K562 (cell line): ENCODE measurements at regions not wholly inside any gene's neighbourhood (a gene's known extent, or its start where the extent isn't known, plus 50 kb on each side); places are given as distances from the start of the nearest gene placed in this dataset.

Experiments used
- ATAC-seq: fragments of 200-7000 bp; cut with Tn5 transposase; 3 replicates; pipeline ENCODE4 v1.9.1; 2020; ENCODE audit warnings: moderate library complexity
- BruUV-seq: library from RNA; stranded (reverse); fragments of 400-500 nt; replicated peaks from 2 replicates; lab custom pipeline; 2021; lab: Mats Ljungman, UMichigan
- CTCF ChIA-PET: fragments of 300-600 bp; formaldehyde crosslinking; extraction: SDS; loops from one replicate; lab custom pipeline; 2021; ENCODE audit warnings: low intra/inter-chr PET ratio; lab: Yijun Ruan, JAX
- POLR2A ChIA-PET: fragments of 300-600, 350-650 bp; sonication (Branson Sonifier 250); formaldehyde crosslinking; extraction: SDS; loops from one replicate; lab custom pipeline; 2021; ENCODE audit warnings: antibody characterized with exemption, inconsistent platforms; lab: Yijun Ruan, JAX
- DNase-seq, 4 experiments: peaks; one replicate each; pipeline versions ENCODE4 v3.0.0 to v3.0.0-alpha.2; 2011 to 2018; ENCODE audit warnings: low spot score in 3 of 4, mixed read lengths in 3 of 4; ENCODE audit errors: extremely low read depth in 1 of 4
- FAIRE-seq: peaks from 2 replicates; lab custom pipeline; 2011; peaks lifted over from hg19 to GRCh38; lab: Jason Lieb, UNC
- H2AFZ ChIP-seq: 2 replicates; pipeline ENCODE4 v1.6.0; 2011; ENCODE audit warnings: low read depth, low read length, control low read depth, inconsistent platforms
- H3K27ac ChIP-seq: fragments of 200-600 bp; 3 replicates; pipeline ENCODE4 v1.8.0; 2011; ENCODE audit warnings: low read depth, mild to moderate bottlenecking, control low read depth, inconsistent platforms, low read length, moderate library complexity, mixed read lengths; ENCODE audit errors: extremely low read depth
- H3K27me3 ChIP-seq, 2 experiments: fragments of 300-600 bp in 1 of 2; 2 replicates in 1 of 2; 3 replicates in 1 of 2; pipeline versions ENCODE4 v1.6.0 to v1.8.0; 2011; ENCODE audit warnings: inconsistent platforms in 2 of 2, low read length in 2 of 2, mild to moderate bottlenecking in 1 of 2, mixed read lengths in 1 of 2, moderate library complexity in 1 of 2; ENCODE audit not compliant: control insufficient read depth in 2 of 2, insufficient read depth in 2 of 2
- H3K36me3 ChIP-seq: fragments of 300-600 bp; 3 replicates; pipeline ENCODE4 v1.8.0; 2011; ENCODE audit warnings: mild to moderate bottlenecking, low read length, inconsistent platforms; ENCODE audit not compliant: control insufficient read depth, insufficient read depth
- H3K4me1 ChIP-seq, 2 experiments: fragments of 200-600 bp in 1 of 2; replicated peaks in 1 of 2; 2 replicates in 1 of 2; 3 replicates in 1 of 2; pipeline versions ENCODE4 v1.5.1 to v1.8.0; 2011; ENCODE audit warnings: inconsistent platforms in 2 of 2, low read length in 2 of 2, mild to moderate bottlenecking in 1 of 2, mixed read lengths in 1 of 2, moderate library complexity in 1 of 2; ENCODE audit not compliant: control insufficient read depth in 2 of 2, insufficient read depth in 2 of 2
- H3K4me2 ChIP-seq: 2 replicates; pipeline ENCODE4 v1.6.1; 2011; ENCODE audit warnings: low read length, control low read depth, inconsistent platforms, mixed read lengths; ENCODE audit not compliant: insufficient read depth
- H3K4me3 ChIP-seq: fragments of 200-600 bp; sonication (generic), shearing (Covaris generic); 2 replicates; pipeline ENCODE4 v1.5.1; 2016; ENCODE audit warnings: control low read depth, inconsistent platforms
- H3K79me2 ChIP-seq: fragments of 200-600 bp; 3 replicates; pipeline ENCODE4 v1.8.0; 2011; ENCODE audit warnings: low read length, inconsistent platforms; ENCODE audit not compliant: control insufficient read depth, insufficient read depth
- H3K9ac ChIP-seq, 2 experiments: 2 replicates each; pipeline versions ENCODE4 v1.6.0 to v1.6.1; 2011; ENCODE audit warnings: low read depth in 2 of 2, low read length in 2 of 2, control low read depth in 1 of 2, inconsistent platforms in 1 of 2, mild to moderate bottlenecking in 1 of 2, mixed read lengths in 1 of 2; ENCODE audit not compliant: insufficient read depth in 1 of 2
- H3K9me1 ChIP-seq: one replicate; pipeline ENCODE4 v1.6.0; 2011; ENCODE audit warnings: inconsistent platforms, mild to moderate bottlenecking, low read length, moderate library complexity; ENCODE audit not compliant: control insufficient read depth, insufficient read depth
- H3K9me3 ChIP-seq: replicated peaks from 2 replicates; pipeline ENCODE4 v1.5.1; 2011; ENCODE audit warnings: low read depth, low read length, inconsistent platforms; ENCODE audit not compliant: control insufficient read depth, insufficient read depth
- H4K20me1 ChIP-seq: replicated peaks from 2 replicates; pipeline ENCODE4 v1.6.1; 2011; ENCODE audit warnings: low read length, inconsistent platforms, mixed read lengths; ENCODE audit not compliant: control insufficient read depth, insufficient read depth
- CHD4 ChIP-seq: fragments of 200-600 bp; sonication (generic); IDR thresholded peaks from 3 replicates; pipeline ENCODE4 v1.6.1; 2012; ENCODE audit warnings: low read depth, mild to moderate bottlenecking, mixed read lengths, low read length, inconsistent platforms; ENCODE audit not compliant: insufficient read depth, insufficient replicate concordance, poor library complexity, severe bottlenecking
- EHMT2 ChIP-seq: fragments of 450-650 bp; IDR thresholded peaks from 2 replicates; pipeline ENCODE4 v1.6.1; 2018; ENCODE audit warnings: antibody characterized with exemption
- GTF2E2 ChIP-seq: fragments of 200-800 bp; sonication (Bioruptor generic); IDR thresholded peaks from 2 replicates; pipeline ENCODE4 v1.6.1; 2016; ENCODE audit warnings: missing genetic modification characterization, missing compliant biosample characterization
- HDAC2 ChIP-seq: fragments of 450-650 bp; IDR thresholded peaks from 2 replicates; pipeline ENCODE4 v1.6.1; 2016; ENCODE audit warnings: mild to moderate bottlenecking
- KAT2B ChIP-seq: IDR thresholded peaks from one replicate; pipeline ENCODE4 v1.6.1; 2012; ENCODE audit warnings: low read depth, mild to moderate bottlenecking, control low read depth, inconsistent platforms, low read length, moderate library complexity
- KAT8 ChIP-seq: fragments of 450-650 bp; IDR thresholded peaks from 2 replicates; pipeline ENCODE4 v1.6.1; 2016; ENCODE audit warnings: low read depth, mild to moderate bottlenecking
- KLF6 ChIP-seq: fragments of 250-450 bp; sonication (Bioruptor Pico); IDR thresholded peaks from 2 replicates; pipeline ENCODE4 v1.4.0; 2020; ENCODE audit warnings: mild to moderate bottlenecking, moderate library complexity, borderline replicate concordance
- MCM7 ChIP-seq, 2 experiments: fragments of 450-650 bp; IDR thresholded peaks; 2 replicates each; pipeline ENCODE4 v1.6.1; 2016 to 2018
- MIER1 ChIP-seq: fragments of 450-650 bp; IDR thresholded peaks from 2 replicates; pipeline ENCODE4 v1.6.1; 2016; ENCODE audit warnings: antibody characterized with exemption, mild to moderate bottlenecking, low read depth
- MYNN ChIP-seq, 2 experiments: sonication (generic); formaldehyde crosslinking in 1 of 2; IDR thresholded peaks; 2 replicates each; pipeline versions ENCODE4 v1.5.0 to v1.6.1; 2016 to 2020; ENCODE audit warnings: antibody characterized with exemption in 1 of 2, missing genetic modification reagents in 1 of 2
- NR4A1 ChIP-seq, 2 experiments: fragments of 250-450 bp in 1 of 2; fragments of 450-650 bp in 1 of 2; sonication (Bioruptor Pico) in 1 of 2; IDR thresholded peaks; 2 replicates each; pipeline versions ENCODE4 v1.4.0 to v1.6.1; 2016 to 2020; ENCODE audit warnings: mild to moderate bottlenecking in 2 of 2, missing compliant biosample characterization in 1 of 2, missing genetic modification characterization in 1 of 2, moderate library complexity in 1 of 2
- POLR2H ChIP-seq: IDR thresholded peaks from 2 replicates; pipeline ENCODE4 v1.6.1; 2016; ENCODE audit warnings: missing genetic modification characterization, low read depth, mild to moderate bottlenecking, control low read depth, missing compliant biosample characterization, moderate library complexity
- RAD21 ChIP-seq, 2 experiments: fragments of 250-450 bp in 1 of 2; fragments of 450-650 bp in 1 of 2; sonication (Bioruptor Pico) in 1 of 2; formaldehyde crosslinking in 1 of 2; IDR thresholded peaks in 1 of 2; conservative IDR thresholded peaks in 1 of 2; 2 replicates each; pipeline versions ENCODE4 v1.4.0 to v1.8.0; 2020 to 2022; ENCODE audit warnings: mild to moderate bottlenecking in 2 of 2, moderate library complexity in 1 of 2
- SIRT6 ChIP-seq: IDR thresholded peaks from one replicate; pipeline ENCODE4 v1.6.1; 2012; ENCODE audit warnings: low read depth, mild to moderate bottlenecking, control low read depth, inconsistent platforms, low read length, moderate library complexity
- STAT5A ChIP-seq: IDR thresholded peaks from 2 replicates; pipeline ENCODE4 v1.6.1; 2012; ENCODE audit warnings: low read length, inconsistent platforms, borderline replicate concordance
- TEAD2 ChIP-seq: fragments of 450-650 bp; IDR thresholded peaks from 2 replicates; pipeline ENCODE4 v1.6.1; 2016; ENCODE audit warnings: missing genetic modification characterization, control low read depth, missing compliant biosample characterization
- ZFP36 ChIP-seq: fragments of 150-350 bp; IDR thresholded peaks from 2 replicates; pipeline ENCODE4 v1.6.1; 2018; ENCODE audit warnings: low read length, low read depth; ENCODE audit not compliant: partially characterized antibody
- ZNF76 ChIP-seq: fragments of 250-450 bp; sonication (Bioruptor Pico); IDR thresholded peaks from 2 replicates; pipeline ENCODE4 v1.4.0; 2020; ENCODE audit warnings: mild to moderate bottlenecking, moderate library complexity, borderline replicate concordance
- WGBS: fragments of 100-300 bp; shearing (Covaris generic); methylation state at CpG from one replicate; pipeline ENCODE4 v1.1.6; 2016; ENCODE audit warnings: low coverage, mixed read lengths; ENCODE audit not compliant: insufficient coverage; ENCODE audit errors: missing lambda C conversion rate; 5-methylcytosine and 5-hydroxymethylcytosine counted together
- in situ Hi-C: fragments of 300-500 bp; cut with MboI; formaldehyde crosslinking; loops from 4 replicates; pipeline ENCODE4 v1.15.0; 2018; ENCODE audit warnings: inconsistent platforms, mixed read lengths
- intact Hi-C: fragments of 100-400 bp; cut with micrococcal nuclease; formaldehyde crosslinking; loops from 2 replicates; pipeline ENCODE4 v1.14.2; 2022
- TF ChIP-seq, protein P1 (sequence below): sonication (generic); formaldehyde crosslinking; IDR thresholded peaks from 2 replicates; pipeline ENCODE4 v1.8.0; 2022; ENCODE audit warnings: mild to moderate bottlenecking, missing genetic modification reagents
- TF ChIP-seq, protein P2 (sequence below): fragments of 450-650 bp; IDR thresholded peaks from 2 replicates; pipeline ENCODE4 v1.6.1; 2016; ENCODE audit warnings: missing biosample characterization, missing genetic modification characterization
- TF ChIP-seq, protein P3 (sequence below): fragments of 450-650 bp; formaldehyde crosslinking; IDR thresholded peaks from 2 replicates; pipeline ENCODE4 v1.4.0; 2022; ENCODE audit warnings: missing genetic modification characterization

DNA sequence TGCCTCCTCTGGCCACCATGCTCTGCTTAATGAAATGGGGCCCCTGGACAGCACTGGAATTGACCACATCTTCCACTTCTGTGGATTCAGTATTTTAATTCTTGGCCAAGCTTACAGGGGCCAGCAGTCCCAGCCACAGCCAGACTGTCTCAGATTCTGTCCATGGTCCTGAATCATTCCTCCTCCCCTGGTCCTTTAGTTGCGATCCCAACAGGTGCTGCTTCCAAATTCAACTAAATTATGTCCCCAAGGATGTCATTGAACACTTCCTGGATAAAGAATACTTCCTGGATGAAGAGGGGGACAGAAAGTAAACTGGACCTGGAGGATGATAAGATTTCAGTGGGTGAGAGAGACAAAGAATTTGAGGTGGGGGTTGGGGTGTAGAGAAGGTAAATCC lies 111.1 kb upstream of the FOXB1 start:
- ChIA-PET CTCF (no interaction called here), POLR2A (no interaction called here)
- no TSS peak for BruUV-seq
- no peaks in the 10 kb centered on the region for H3K36me3 ChIP-seq
- no peak overlapping the region for H3K27ac ChIP-seq
- no peak overlapping the region for H2AFZ ChIP-seq
- intact Hi-C loops, result no loop called here
- in situ Hi-C loops, result no loop called here
- H3K27me3 ChIP-seq, result no peaks in the 10 kb centered on the region
- 0% methylated on average over 1 of the region's 1 CpG for WGBS
- H3K79me2 ChIP-seq, result no peaks in the 10 kb centered on the region
- DNase-seq (peak in 2 of 4 experiments; percentile 10 to 12), FAIRE-seq (no peak), ATAC-seq (no peak)
- H3K4me1 ChIP-seq, result no peaks in the 10 kb centered on the region
- no peak overlapping the region for H3K4me2 ChIP-seq
- H4K20me1 ChIP-seq, result no peaks in the 10 kb centered on the region
- no peak overlapping the region for H3K9ac ChIP-seq
- H3K9me3 ChIP-seq, result no peaks in the 10 kb centered on the region
- no peak overlapping the region for H3K4me3 ChIP-seq
- H3K9me1 ChIP-seq, result no peaks in the 10 kb centered on the region
- TF ChIP-seq, protein P1, sequence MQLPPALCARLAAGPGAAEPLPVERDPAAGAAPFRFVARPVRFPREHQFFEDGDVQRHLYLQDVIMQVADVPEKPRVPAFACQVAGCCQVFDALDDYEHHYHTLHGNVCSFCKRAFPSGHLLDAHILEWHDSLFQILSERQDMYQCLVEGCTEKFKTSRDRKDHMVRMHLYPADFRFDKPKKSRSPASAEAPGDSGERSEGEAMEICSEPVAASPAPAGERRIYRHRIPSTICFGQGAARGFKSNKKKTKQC (CRISPR knock-in tag), result no peak
- no peak for TF ChIP-seq STAT5A
- TF ChIP-seq MYNN (IDR thresholded peaks at IDR 0.05), result no peak
- TF ChIP-seq MYNN (CRISPR knock-in tag; IDR thresholded peaks at IDR 0.05), result no peak
- TF ChIP-seq GTF2E2 (tag), result no peak
- TF ChIP-seq, protein P2, sequence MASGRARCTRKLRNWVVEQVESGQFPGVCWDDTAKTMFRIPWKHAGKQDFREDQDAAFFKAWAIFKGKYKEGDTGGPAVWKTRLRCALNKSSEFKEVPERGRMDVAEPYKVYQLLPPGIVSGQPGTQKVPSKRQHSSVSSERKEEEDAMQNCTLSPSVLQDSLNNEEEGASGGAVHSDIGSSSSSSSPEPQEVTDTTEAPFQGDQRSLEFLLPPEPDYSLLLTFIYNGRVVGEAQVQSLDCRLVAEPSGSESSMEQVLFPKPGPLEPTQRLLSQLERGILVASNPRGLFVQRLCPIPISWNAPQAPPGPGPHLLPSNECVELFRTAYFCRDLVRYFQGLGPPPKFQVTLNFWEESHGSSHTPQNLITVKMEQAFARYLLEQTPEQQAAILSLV (tag), result no peak
- no peak for TF ChIP-seq NR4A1 (CRISPR knock-in tag; IDR thresholded peaks at IDR 0.05)
- TF ChIP-seq NR4A1 (tag; IDR thresholded peaks at IDR 0.05), result no peak
- TF ChIP-seq SIRT6, result no peak
- TF ChIP-seq KAT2B, result no peak
- TF ChIP-seq KAT8, result no peak
- no peak for TF ChIP-seq CHD4
- no peak for TF ChIP-seq TEAD2 (tag)
- no peak for TF ChIP-seq ZNF76 (CRISPR knock-in tag)
- no peak for TF ChIP-seq MCM7 (IDR thresholded peaks at IDR 0.05)
- TF ChIP-seq POLR2H (tag), result no peak
- no peak for TF ChIP-seq RAD21 (CRISPR knock-in tag; conservative IDR thresholded peaks at IDR 0.05 in 1 of 2, IDR thresholded peaks at IDR 0.05 in 1 of 2)
- TF ChIP-seq HDAC2, result no peak
- TF ChIP-seq ZFP36, result no peak
- TF ChIP-seq, protein P3, sequence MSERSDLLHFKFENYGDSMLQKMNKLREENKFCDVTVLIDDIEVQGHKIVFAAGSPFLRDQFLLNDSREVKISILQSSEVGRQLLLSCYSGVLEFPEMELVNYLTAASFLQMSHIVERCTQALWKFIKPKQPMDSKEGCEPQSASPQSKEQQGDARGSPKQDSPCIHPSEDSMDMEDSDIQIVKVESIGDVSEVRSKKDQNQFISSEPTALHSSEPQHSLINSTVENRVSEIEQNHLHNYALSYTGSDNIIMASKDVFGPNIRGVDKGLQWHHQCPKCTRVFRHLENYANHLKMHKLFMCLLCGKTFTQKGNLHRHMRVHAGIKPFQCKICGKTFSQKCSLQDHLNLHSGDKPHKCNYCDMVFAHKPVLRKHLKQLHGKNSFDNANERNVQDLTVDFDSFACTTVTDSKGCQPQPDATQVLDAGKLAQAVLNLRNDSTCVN (CRISPR knock-in tag), result no peak
- TF ChIP-seq EHMT2, result peak; percentile 88
- no peak for TF ChIP-seq KLF6 (CRISPR knock-in tag)
- TF ChIP-seq MIER1, result peak; percentile 79
